Globus pallidus (tissue), 1 donor: ENCODE measurements at regions not wholly inside any gene's neighbourhood (a gene's known extent, or its start where the extent isn't known, plus 50 kb on each side); places are given as distances from the start of the nearest gene placed in this dataset.

Experiments used
- DNase-seq: peaks from one replicate; pipeline ENCODE4 v3.0.0-alpha.2; 2015; ENCODE audit warnings: low spot score

DNA sequence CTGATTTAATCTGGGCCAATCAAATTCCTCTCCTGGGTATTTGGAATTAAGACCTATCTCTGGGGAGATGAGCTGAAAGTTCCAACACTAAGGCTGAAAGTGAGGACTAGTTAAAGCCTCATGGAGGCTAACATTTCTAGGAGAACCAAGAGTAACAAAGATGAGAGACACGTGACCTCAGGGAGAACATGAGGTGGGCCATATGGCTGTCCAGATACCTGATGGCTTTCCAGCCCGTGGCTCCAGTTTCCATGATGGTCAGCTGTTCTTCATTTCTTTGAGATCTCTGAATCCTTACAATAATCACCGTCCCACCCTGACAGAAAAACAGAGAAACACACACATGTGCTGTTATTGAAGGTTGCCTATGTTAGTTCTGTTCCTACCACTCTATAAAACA, 66.1 kb downstream of the LEPR start:
- no peak for DNase-seq

DNA sequence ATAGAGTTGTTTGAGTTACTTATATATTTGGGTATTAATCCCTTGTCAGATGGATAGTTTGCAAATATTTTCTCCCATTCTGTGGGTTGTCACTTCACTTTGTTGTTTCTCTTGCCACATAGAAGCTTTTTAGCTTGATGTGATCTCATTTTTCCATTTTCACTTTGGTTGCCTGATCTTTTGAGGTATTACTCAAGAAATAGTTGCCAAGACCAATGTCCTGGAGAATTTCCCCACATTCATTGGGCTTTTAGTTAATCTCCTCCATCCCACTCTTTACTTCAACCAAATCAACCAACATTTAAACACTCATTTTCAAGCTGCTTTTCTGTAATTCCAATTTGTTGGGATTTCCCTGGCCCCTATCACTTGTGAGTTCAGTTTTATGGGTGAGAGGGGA, 69.0 kb downstream of the LEPR start:
- no peak for DNase-seq

DNA sequence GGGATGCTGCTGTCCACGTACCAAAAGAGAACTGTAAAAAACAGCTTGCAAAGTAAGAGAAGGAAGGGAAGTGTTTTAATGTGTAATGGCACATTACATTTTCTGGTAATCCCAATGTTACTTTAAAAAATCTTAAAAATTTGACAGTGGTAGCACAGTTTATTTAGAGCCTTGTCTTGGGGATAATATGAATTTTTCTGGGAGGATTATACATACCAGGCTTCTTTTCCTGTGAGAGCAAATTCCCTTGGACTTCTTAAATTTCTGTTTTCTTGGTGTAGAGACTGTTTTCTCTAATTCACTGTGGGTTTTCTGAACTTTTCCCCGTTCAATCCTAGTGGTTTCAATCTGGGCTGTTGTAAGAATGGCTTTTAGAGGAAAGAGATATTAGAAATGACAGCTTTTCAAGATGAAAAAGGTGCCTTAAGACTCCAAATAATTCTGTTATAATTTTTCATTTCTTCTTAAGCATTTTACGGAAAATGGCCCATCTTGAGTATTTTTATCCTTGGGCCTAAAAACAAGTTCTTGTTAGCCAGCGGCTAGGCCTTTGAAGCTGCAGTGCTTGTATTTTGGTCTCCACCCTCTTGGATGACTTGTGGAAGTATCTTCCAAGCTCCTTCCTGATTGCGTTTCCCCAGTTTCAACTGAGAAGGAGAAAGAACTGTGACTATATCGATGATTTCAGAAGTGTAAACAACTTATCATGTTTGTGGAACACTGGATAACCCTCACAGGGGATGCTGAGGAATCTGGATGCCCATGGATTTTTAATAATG, 70.0 kb downstream of the LEPR start:
- DNase-seq = no peak

DNA sequence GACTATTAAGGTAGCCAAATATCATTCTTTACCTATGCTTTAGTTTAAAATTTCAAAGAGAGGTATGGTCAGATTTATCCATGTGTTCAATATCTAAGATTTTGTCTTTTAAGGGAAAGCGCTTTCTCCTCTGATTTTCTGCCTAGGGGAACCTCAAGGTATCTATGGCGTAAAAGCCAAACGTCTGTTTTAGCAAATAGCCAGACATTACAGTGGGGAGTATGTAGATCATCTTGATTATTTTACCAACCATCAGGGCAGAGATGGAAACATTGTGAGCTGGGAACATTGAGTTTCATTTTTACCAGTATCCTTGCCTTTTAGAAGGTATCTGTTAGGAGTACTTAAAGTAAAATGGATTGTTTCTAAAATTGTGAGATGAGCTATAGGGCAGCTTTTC, 71.0 kb downstream of the LEPR start:
- DNase-seq = no peak

DNA sequence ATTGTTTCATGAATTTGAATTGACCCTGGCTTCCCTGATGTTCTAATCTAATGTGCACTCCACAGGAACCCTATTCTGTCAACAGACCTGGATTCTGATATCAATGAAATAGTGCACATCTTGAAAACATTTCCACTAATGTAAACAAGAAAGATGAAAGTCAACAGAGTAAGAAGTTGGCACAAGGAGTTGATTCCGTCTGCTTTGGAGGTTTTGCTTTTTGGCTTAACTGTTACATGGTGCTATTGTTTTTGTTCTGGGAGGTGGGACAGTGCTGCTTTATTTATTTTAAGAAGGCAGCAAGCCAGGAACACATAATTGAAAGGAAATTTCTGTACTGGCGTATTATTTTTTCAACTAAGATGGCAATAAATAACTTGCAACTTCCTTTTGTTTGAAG, 73.3 kb downstream of the LEPR start:
- DNase-seq = no peak

DNA sequence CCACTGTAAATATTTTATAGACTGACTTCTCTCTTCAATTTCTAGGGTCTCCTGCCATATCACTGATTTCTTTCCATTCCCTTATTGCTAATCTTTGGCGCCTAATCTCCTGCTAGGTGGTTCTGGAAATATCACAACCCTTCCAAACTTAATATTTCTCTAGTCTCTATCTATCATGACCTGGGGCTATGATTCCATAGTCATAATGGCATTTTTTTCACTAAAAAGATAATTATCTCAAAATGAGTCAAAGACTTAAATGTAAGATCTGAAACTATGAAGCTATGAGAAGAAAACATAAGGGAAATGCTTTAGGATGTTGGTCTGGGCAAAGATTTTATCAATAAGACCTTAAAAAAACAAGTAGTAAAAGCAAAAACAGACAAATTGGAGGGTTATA, 74.2 kb downstream of the LEPR start:
- no peak for DNase-seq

DNA sequence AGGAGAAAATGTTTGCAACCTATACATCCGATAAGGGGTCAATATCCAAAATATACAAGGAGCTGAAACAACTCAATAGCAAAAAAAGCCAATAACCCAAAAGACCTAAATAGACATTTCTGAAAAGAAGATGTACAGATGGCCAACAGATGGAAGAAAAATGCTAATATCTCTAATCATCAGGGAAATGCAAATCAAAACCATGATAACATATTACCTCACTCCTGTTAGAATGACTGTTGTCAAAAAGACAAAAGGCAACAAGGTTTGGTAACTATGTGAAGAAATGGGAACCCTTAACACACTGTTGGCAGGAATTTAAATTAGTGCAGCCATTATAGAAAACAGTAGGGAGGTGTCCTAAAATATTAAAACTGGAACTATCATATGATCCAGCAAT, 74.7 kb downstream of the LEPR start:
- no peak for DNase-seq

DNA sequence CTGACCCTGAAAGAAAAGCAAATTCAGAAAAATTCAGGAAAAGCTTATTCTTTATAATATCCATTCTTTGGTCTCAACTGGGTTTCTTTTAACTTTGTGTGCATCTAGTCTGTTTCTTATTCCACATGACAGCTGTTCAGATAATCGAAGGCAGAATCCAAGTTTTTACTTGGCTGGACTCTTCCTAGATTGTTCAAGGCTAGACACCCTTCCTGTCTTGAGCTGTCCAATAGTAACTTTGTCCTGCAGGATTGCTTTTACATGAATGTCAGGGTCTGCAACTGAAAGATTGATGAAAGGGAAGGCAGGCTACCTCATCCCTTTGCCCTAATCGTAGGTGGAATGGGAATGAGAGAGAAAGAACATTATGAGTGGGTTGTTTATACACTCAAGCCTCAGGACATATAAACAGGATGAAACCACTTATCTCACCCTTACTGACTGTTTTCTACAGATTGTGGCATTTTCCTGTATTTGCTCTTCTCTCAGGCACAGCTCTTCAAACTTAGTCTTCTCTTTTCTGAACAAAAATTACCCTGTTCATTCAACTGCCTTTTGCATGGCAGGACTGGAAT, 76.9 kb downstream of the LEPR start:
- DNase-seq = no peak

DNA sequence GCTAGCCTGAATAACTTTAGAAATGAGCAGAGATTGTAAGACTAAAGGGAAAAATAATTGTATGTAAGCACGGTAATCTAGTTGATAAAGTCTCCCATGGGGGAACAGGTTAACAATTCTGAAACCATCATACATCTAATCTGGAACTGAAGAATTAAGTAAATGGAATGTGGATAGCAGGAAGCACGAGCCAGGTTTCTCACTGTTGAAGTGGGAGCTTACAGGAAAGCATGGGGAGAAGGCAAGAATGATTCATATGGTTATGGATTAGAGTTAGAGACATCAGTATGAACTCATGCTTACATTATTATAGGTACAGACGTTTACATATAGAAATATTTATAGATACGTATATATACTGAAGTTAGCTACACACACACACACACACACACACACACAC, 83.0 kb downstream of the LEPR start:
- no peak for DNase-seq

DNA sequence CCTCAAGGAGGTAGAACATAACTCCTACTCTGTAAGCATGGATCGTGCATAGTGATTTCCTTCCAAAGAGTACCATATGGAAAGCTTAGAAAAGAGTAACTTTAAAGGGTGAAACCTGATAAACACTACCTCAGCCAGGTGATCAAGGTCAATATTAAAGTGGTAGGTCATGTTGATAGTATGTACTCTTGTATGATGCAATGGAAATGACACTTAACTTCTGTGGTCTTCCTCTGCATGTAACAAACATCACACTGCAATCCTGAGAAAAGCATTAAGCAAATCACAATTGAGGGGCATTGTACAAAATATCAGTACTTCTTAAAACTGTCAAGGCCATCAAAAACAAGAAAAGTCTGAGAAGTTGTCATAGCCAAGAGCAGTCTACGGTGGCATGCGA, 83.8 kb downstream of the LEPR start:
- DNase-seq = no peak

DNA sequence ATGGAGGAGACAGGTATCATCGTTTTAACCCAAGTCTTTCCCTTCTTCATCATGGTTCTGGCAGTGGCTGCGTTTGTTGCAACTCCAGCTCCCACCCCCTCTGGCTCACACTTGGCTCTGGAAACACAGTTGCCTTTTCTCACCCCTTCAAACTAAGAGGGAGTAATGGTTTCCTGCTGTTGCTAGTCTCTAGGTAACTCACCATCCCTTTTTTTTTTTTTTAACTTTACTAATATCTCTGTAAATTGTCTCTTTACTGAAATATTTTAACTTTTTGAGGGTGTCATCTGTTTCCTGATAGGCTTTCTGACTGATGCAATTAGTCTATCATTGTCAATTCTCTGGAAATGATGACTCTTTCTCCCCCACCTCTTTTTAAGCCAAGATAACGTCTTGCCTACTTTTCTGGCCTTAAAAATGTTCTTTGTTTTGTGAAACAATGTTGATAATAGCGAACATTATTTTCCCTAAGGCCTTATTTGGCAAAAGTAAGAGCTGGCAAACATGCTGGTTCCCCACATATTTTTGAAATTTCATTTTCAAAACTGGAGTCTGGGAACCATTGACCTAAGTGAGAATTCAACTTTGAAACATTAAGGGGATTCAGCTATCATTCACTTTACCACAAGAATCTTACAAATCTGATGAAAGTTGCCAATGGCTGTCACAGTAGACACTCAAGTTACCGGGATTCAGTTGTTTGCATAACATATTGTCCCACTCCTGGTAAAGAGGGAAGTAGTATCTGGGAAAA, 85.3 kb downstream of the LEPR start:
- no peak for DNase-seq

DNA sequence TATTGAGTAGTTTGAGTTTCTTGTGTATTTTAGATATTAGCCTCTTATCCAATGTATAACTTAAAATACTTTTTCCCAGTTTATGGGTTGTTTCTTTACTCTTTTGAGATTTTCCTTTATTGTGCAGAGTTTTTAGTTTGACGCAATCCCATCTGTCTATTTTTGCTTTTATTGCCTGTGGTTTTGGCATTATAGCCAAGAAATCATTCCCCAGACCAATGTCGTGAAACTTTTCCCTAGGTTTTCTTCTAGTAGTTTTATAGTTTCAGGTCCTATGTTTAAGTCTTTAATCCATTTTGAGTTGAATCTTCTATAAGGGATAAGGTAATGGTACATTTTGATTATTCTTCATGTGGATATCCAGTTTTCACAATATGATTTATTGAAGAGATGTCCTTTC, 87.6 kb downstream of the LEPR start:
- DNase-seq = no peak

DNA sequence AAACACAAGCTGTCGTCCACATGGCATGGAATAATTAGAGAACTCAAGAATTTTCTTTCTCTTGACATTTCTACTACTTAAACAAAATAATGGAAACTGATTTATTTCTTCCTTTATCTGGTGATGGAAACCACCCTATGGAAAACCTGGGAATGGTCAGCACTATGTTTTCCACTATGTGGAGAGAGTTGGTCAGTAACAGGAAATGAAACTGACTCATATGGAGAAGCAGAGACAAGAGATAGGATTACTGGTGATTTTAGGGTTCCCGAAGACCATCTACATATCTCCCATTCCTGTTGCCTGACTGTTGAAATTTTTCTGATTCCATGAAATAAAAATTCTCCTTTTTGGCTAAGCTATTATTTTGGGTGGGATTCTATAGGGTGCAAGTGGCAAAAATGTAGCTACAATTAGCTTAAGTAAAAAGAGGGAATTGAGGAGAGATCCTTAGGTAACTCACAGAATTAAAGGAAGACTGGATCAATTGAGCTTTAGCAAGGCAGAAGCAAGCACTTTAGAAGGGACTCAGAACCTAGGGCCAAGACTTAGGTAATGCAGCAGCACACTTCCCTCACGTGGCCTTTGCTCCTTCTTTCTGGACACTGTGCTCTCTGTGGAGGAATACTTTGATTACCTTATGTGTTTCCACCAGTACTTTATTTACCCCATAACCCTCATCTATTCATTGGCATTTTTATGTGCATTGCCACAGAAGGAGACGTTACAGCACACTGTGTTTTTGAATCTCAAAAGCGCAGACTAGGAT, 89.6 kb downstream of the LEPR start:
- no peak for DNase-seq

DNA sequence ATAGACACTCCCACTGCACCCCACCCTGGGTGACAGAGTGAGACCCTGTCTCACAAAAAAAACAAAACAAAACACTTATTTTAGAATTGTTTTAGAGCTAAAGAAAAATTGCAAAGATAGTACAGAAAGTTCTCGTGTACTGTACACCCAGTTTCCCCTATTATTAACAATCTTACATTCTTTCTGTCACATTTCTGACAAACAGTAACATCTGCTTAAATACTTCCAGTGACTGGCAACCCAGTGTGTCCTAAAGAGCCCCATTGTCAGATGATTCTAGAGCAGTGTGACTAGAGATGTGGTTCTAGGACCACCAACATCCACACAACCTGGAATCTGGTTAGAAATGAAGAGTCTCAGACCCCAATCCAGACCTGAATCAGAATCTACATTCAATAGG, 90.5 kb downstream of the LEPR start:
- no peak for DNase-seq

DNA sequence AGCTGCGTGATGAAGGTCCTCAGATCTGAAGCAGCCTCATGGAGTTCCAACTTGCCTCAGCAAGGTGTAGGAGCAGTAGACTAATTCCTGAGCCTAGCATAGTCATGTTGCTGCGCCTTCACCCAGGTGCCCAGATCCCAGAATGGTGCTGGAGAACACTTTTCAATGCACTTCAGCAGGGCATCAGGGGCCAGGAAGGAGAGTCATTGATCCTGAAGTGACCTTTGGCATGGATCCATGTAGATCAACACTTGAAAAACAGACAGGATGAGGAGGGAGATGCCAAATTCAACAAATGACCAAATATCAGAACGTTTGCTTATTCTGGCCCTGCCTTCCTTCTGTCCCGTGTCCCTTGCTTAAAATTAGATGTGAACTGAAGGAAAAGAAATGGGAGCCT, 91.9 kb downstream of the LEPR start:
- no peak for DNase-seq

DNA sequence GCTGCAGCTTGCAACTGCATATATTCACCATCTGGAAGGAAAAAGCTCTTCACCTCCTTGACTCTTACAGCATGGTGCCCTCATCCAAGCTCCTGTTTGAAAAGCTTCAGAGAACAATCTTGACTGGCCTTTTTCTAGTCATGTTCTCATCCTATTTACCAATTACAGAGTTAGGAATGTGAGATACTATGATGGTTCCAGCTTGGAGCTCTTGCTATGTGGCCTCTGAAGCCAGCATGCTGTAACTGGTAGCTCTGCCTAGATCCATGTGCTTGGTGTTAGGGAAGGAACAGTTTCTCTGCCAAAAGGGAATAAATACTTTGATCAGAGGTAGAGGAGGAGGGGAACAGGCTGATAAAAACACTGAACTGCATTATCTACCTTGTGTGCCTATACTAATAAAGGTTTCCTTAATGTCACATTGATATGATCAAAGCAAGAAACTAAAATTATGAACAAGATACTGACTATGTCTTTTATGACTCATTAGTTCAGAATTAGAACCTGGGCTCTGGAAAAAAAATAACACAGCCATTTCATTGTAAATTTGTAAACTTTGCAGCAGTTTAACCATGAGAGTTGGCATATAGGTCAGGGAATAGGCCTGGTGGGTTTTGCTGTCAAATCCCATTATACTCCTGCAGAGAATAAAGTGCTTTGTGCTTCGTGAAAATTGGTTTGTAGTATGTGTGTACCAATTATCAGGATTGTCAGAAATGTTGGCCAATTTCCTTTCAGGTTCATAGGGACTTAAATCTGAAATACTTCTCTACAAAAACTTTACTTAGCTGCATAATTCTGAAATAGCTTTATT, 92.7 kb downstream of the LEPR start:
- DNase-seq = no peak

DNA sequence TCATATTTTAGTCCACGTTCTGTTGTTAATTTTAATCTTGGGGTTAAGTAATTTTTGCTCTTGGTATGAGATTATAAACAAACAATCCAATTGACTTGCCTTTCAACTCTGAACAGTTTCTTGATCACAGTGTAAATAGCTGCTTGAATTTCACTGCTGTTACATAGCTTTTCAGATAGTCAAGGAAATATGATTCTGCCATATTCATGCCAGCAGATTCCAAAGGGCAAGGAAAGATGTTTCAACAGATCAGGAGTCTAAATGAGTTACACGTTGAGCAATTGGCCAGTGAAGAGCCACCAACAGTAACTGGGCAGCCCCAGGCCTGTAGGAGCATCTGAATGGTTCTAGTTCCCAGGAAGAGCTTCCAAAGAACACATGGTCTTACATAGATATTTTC, 93.6 kb downstream of the LEPR start:
- no peak for DNase-seq

DNA sequence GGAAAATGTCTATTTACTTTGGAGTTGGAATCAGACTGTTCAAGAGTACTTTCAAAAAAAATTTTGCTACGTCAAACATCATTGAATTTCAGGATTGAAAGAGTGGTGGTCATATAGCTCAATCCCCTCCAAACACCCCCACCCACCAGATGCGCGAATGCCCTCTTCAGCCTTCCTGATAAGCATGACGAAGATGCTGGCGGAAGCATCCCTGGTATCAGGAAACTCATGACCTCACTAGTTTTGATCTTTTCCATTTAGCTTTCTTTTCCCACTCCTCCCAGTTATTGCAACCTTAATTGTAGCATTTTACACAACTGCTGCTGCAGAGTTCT, 104.4 kb downstream of the LEPR start:
- no peak for DNase-seq

DNA sequence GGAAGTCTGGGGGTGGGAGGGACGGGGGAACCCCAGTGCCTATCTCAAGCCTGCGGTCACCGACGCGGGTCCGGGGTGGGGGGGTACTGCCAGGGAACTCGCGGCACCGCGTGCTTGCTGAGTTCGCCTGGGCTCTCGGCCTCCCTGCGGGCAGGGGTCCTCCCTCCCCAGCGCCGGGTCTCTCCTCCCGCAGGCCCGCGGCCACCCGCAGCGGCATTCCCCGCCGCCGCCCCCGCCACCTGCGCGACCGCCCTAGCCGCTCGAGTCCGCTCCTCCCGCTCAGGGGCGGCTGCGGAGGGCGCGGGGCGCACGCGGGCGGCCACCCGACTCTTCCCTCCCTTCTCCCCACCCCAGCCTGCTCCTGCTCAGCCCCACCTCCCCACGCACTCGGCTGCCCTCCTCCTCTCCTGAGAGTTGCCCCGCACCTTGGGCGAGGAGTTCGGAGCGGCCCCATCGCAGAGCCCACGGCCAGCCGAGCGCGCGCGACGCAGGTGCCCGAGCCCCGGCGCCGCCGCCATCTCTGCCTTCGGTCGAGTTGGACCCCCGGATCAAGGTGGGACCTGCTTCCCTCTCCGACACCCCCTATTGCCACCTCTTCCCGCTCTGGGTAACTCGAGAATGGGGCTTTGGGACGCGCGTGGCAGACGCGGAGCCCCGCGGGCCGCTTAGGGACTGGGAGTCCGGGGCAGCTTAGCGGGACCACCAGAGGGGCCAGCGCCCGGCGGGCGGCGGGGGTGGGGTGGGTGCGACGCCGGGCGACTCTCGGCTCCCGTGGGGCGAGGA, 105.0 kb downstream of the LEPR start:
- no peak for DNase-seq

DNA sequence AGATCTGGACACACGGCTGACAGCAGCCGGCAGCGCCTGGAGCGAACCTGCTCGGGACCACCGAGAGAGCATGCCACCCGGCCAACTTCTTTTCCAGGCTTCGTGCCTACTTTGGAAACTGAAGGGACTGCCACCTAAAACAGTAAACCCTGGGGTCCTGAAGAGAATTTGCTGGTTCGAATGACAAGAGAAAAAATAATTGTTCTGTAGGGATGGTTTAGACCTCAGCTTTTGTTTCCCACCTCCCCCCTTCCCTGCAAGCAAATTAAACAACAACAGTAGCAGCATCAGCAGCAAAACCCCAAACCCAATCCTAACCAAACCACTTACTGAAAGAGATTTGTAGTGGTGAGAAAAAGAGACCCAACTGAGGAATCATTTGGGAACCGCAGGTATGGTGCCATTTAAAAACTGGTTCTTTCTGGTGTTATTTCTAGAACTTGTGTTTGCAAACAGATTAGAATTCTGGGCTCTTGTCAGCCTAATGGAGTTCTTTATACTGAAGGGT, 105.6 kb downstream of the LEPR start:
- DNase-seq = no peak

DNA sequence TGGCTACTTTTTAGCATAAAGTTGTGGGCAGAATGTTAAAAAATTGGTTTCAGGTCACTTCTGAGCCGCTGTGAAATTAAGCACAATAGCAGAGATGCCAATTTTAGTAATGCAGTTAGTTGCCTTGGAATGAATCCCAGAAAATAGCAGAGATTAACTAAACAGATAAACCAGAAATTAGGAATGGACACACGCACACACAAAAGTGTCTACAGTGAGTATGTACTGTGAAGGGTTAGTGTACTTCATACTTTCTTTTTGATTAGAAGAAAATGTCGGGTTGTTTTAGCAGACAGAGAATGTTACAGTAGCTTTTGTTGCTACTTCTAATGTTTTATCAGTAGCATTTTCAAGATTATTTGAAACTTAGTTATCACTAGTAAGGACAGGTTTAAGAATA, 106.7 kb downstream of the LEPR start:
- no peak for DNase-seq
